ENCODE measurements at regions not wholly inside any gene's neighbourhood (a gene's known extent, or its start where the extent isn't known, plus 50 kb on each side); places are given as distances from the start of the nearest gene placed in this dataset.

DNA sequence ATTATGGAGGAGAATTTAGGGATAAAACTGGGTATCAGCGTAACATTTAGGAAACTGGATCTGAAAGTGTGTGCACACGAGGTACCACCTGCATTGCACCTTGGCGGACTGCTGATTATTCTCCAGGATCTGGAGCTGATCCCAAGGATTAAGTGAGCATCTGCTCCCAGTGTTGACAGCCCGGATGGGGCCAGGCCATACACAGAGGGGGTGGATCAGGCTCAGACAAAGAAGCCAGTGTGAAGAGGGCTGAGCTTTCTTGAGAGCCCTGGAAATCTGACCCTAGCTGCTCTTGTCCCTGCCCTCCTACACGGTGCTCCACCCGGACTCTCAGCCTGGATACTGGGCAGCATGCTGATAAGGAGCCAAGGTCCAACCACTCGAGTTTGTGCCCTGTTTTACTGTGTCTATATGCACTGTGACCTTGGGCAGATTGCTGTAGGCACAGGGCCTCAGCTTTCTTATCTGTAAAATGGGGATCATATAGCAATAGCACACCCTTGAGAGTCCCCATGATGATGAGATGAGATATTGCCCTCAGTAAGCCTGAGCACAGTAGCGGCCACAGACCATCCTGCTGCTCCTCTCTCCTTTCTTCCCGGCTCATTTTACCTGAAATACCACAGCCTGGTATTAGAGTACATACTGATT is 396.8 kb upstream of the CELF4 start:
- Histone ChIP-seq H2AFZ (ENCODE audit: low read length) (no peak overlapping the region), H3K36me3 (ENCODE audit: insufficient read depth, low read length) (no peaks in the 10 kb centered on the region), H3K79me2 (ENCODE audit: insufficient read depth, low read depth, low read length) (no peaks in the 10 kb centered on the region), H3K27ac (ENCODE audit: low read depth, low read length, poor library complexity, severe bottlenecking) (no peak overlapping the region), H3K4me2 (ENCODE audit: low read length) (no peak overlapping the region), H3K4me1 (ENCODE audit: insufficient read depth, low read length, poor library complexity, severe bottlenecking) (no peaks in the 10 kb centered on the region), H3K9me3 (ENCODE audit: low read length) (no peaks in the 10 kb centered on the region), H4K20me1 (ENCODE audit: insufficient read depth, low read length) (no peaks in the 10 kb centered on the region), H3K9me2 (ENCODE audit: insufficient read depth, low read length) (no peaks in the 10 kb centered on the region), H3K4me3 (ENCODE audit: low read depth, low read length, poor library complexity, severe bottlenecking) (no peak overlapping the region)
- DNase-seq (ENCODE audit: low spot score) = no peak
- ChIA-PET CTCF (ENCODE audit: unreplicated experiment) (interaction anchor here (0.6 kb wide), 1 partner anchor 22 kb away, joined by 4 read pairs; no protein-coding TSS in a partner anchor), POLR2A (no interaction called here)
- intact Hi-C loops (cut with micrococcal nuclease; ENCODE audit: unreplicated experiment) = no loop called here
- no TSS peak for BruUV-seq (replicated peaks)
- no peak for TF ChIP-seq EZH2phosphoT487 (IDR thresholded peaks at IDR 0.05; ENCODE audit: borderline replicate concordance, low read depth, low read length)
- TF ChIP-seq, protein P1, sequence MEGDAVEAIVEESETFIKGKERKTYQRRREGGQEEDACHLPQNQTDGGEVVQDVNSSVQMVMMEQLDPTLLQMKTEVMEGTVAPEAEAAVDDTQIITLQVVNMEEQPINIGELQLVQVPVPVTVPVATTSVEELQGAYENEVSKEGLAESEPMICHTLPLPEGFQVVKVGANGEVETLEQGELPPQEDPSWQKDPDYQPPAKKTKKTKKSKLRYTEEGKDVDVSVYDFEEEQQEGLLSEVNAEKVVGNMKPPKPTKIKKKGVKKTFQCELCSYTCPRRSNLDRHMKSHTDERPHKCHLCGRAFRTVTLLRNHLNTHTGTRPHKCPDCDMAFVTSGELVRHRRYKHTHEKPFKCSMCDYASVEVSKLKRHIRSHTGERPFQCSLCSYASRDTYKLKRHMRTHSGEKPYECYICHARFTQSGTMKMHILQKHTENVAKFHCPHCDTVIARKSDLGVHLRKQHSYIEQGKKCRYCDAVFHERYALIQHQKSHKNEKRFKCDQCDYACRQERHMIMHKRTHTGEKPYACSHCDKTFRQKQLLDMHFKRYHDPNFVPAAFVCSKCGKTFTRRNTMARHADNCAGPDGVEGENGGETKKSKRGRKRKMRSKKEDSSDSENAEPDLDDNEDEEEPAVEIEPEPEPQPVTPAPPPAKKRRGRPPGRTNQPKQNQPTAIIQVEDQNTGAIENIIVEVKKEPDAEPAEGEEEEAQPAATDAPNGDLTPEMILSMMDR (conservative IDR thresholded peaks at IDR 0.05; ENCODE audit: low read length) = no peak

DNA sequence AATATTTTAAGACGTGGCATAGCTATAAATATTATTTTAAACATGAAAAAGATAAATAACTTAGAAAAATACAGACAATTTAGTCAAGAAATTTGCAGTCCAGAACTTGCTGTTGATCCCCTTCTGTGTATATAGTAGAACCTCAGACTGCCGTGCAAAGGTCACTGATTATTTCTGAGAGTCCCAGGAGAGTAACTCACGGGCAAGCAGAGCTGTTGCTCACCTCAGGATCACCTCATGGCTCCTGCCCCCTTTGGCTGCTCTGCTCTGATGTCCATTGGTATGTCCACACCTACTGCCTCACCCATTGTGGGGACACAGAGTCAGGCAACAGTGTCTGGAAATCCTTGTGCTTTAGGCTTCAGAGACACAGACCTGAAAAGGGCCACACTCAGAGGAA is 392.9 kb upstream of the CELF4 start:
- ChIA-PET POLR2A (no interaction called here), CTCF (ENCODE audit: unreplicated experiment) (no interaction called here)
- TF ChIP-seq EZH2phosphoT487 (IDR thresholded peaks at IDR 0.05; ENCODE audit: borderline replicate concordance, low read depth, low read length) = no peak
- TF ChIP-seq, protein P1 (conservative IDR thresholded peaks at IDR 0.05; ENCODE audit: low read length) = no peak
- intact Hi-C loops (cut with micrococcal nuclease; ENCODE audit: unreplicated experiment) = no loop called here
- Histone ChIP-seq H3K4me3 (ENCODE audit: low read depth, low read length, poor library complexity, severe bottlenecking) (no peak overlapping the region), H3K36me3 (ENCODE audit: insufficient read depth, low read length) (no peaks in the 10 kb centered on the region), H3K9me3 (ENCODE audit: low read length) (no peaks in the 10 kb centered on the region), H3K4me1 (ENCODE audit: insufficient read depth, low read length, poor library complexity, severe bottlenecking) (no peaks in the 10 kb centered on the region), H3K9me2 (ENCODE audit: insufficient read depth, low read length) (no peaks in the 10 kb centered on the region), H4K20me1 (ENCODE audit: insufficient read depth, low read length) (no peaks in the 10 kb centered on the region), H3K79me2 (ENCODE audit: insufficient read depth, low read depth, low read length) (no peaks in the 10 kb centered on the region), H2AFZ (ENCODE audit: low read length) (no peak overlapping the region), H3K27ac (ENCODE audit: low read depth, low read length, poor library complexity, severe bottlenecking) (no peak overlapping the region), H3K4me2 (ENCODE audit: low read length) (no peak overlapping the region)
- no peak for DNase-seq (ENCODE audit: low spot score)
- BruUV-seq (replicated peaks) = no TSS peak

DNA sequence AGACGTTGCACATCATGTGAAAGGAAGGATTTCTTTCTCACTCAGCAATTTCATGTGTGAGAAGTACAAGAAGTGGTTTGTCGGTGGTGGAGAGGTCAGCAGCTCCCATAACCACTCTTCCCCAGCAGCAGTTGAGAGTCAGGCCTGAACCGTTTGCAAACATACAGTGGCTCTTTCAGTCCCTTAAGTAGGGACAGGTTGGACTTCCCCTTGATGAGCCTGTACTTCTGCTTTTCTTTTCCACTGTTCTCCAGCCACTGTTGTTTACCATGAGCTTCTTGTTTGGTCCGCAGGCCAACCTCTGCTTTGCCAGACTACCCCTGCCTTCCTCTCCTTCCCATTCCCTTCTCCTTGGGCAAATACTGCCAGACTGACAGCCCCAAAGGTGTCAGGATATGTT is 391.3 kb upstream of the CELF4 start:
- TF ChIP-seq, protein P1 (conservative IDR thresholded peaks at IDR 0.05; ENCODE audit: low read length) = no peak
- TF ChIP-seq EZH2phosphoT487 (IDR thresholded peaks at IDR 0.05; ENCODE audit: borderline replicate concordance, low read depth, low read length) = no peak
- H3K4me3 ChIP-seq (ENCODE audit: low read depth, low read length, poor library complexity, severe bottlenecking) = no peak overlapping the region
- H3K27ac ChIP-seq (ENCODE audit: low read depth, low read length, poor library complexity, severe bottlenecking) = no peak overlapping the region
- intact Hi-C loops (cut with micrococcal nuclease; ENCODE audit: unreplicated experiment) = no loop called here
- no peak overlapping the region for H3K4me2 ChIP-seq (ENCODE audit: low read length)
- no peaks in the 10 kb centered on the region for H4K20me1 ChIP-seq (ENCODE audit: insufficient read depth, low read length)
- H2AFZ ChIP-seq (ENCODE audit: low read length) = no peak overlapping the region
- no TSS peak for BruUV-seq (replicated peaks)
- CTCF ChIA-PET (ENCODE audit: unreplicated experiment) = no interaction called here
- no peaks in the 10 kb centered on the region for H3K36me3 ChIP-seq (ENCODE audit: insufficient read depth, low read length)
- POLR2A ChIA-PET = interaction anchor here (0.6 kb wide), 1 partner anchor 28 kb away, joined by 3 read pairs; no protein-coding TSS in a partner anchor
- no peak for DNase-seq (ENCODE audit: low spot score)
- H3K9me3 ChIP-seq (ENCODE audit: low read length) = no peaks in the 10 kb centered on the region
- no peaks in the 10 kb centered on the region for H3K79me2 ChIP-seq (ENCODE audit: insufficient read depth, low read depth, low read length)
- no peaks in the 10 kb centered on the region for H3K9me2 ChIP-seq (ENCODE audit: insufficient read depth, low read length)
- no peaks in the 10 kb centered on the region for H3K4me1 ChIP-seq (ENCODE audit: insufficient read depth, low read length, poor library complexity, severe bottlenecking)
